ENCODE measurements at regions not wholly inside any gene's neighbourhood (a gene's known extent, or its start where the extent isn't known, plus 50 kb on each side); places are given as distances from the start of the nearest gene placed in this dataset.

- no peak for TF ChIP-seq POLR2A (IDR thresholded peaks at IDR 0.05)
- TF ChIP-seq CTCF (IDR thresholded peaks at IDR 0.05), result no peak
These were observed 283.7 kb upstream of the PRKD1 start for GRCh38 chr14:30211326-30211725.
